MM.1S (cell line): ENCODE measurements at regions not wholly inside any gene's neighbourhood (a gene's known extent, or its start where the extent isn't known, plus 50 kb on each side); places are given as distances from the start of the nearest gene placed in this dataset.
A peak's percentile ranks its signal among the peaks of the same experiment; 100 is the strongest.

ENCODE experiments used
- DNase-seq: peaks from one replicate; pipeline ENCODE4 v3.0.0-alpha.2; 2015
- H2AFZ ChIP-seq: fragments of 300-600 bp; sonication (generic); 2 replicates; pipeline ENCODE4 v1.6.0; 2016; ENCODE audit warnings: antibody characterized with exemption, low read length
- H3F3A ChIP-seq: fragments of 300-600 bp; sonication (generic); 2 replicates; pipeline ENCODE4 v1.6.1; 2016; ENCODE audit warnings: mild to moderate bottlenecking, antibody characterized with exemption, low read length, moderate library complexity, mixed read lengths; ENCODE audit not compliant: insufficient read depth
- H3K27ac ChIP-seq: fragments of 300-600 bp; sonication (generic); 2 replicates; pipeline ENCODE4 v1.5.1; 2016; ENCODE audit warnings: mild to moderate bottlenecking, low read length
- H3K27me3 ChIP-seq: fragments of 300-600 bp; sonication (generic); replicated peaks from 2 replicates; pipeline ENCODE4 v1.6.0; 2016; ENCODE audit warnings: low read length; ENCODE audit not compliant: insufficient read depth
- H3K36me3 ChIP-seq: fragments of 300-600 bp; sonication (generic); replicated peaks from 2 replicates; pipeline ENCODE4 v1.6.1; 2016; ENCODE audit warnings: mild to moderate bottlenecking, low read length, mixed read lengths; ENCODE audit not compliant: insufficient read depth
- H3K4me1 ChIP-seq: fragments of 300-600 bp; sonication (generic); 2 replicates; pipeline ENCODE4 v1.6.1; 2016; ENCODE audit warnings: low read length, mixed read lengths
- H3K4me2 ChIP-seq: fragments of 300-600 bp; sonication (generic); 2 replicates; pipeline ENCODE4 v1.6.0; 2016; ENCODE audit warnings: low read depth, low read length
- H3K4me3 ChIP-seq: fragments of 300-600 bp; sonication (generic); 2 replicates; pipeline ENCODE4 v1.5.1; 2016; ENCODE audit warnings: low read length, mixed read lengths
- H3K79me2 ChIP-seq: fragments of 300-600 bp; sonication (generic); 2 replicates; pipeline ENCODE4 v1.6.1; 2016; ENCODE audit warnings: mixed run types, low read length, mixed read lengths
- H3K9ac ChIP-seq: fragments of 300-600 bp; sonication (generic); 2 replicates; pipeline ENCODE4 v1.6.1; 2016; ENCODE audit warnings: low read length, mixed read lengths
- H3K9me2 ChIP-seq: fragments of 300-600 bp; sonication (generic); replicated peaks from 2 replicates; pipeline ENCODE4 v1.6.1; 2016; ENCODE audit warnings: mild to moderate bottlenecking, low read length, mixed read lengths; ENCODE audit not compliant: insufficient read depth
- H3K9me3 ChIP-seq: fragments of 300-600 bp; sonication (generic); replicated peaks from 2 replicates; pipeline ENCODE4 v1.6.1; 2016; ENCODE audit warnings: mild to moderate bottlenecking, low read length, mixed read lengths; ENCODE audit not compliant: insufficient read depth
- H4K20me1 ChIP-seq: fragments of 300-600 bp; sonication (generic); 2 replicates; pipeline ENCODE4 v1.6.1; 2016; ENCODE audit warnings: mild to moderate bottlenecking, low read length, moderate library complexity, mixed read lengths; ENCODE audit not compliant: insufficient read depth
- CTCF ChIP-seq: fragments of 300-600 bp; sonication (generic); IDR thresholded peaks from 2 replicates; pipeline ENCODE4 v1.5.1; 2016; ENCODE audit warnings: antibody characterized with exemption, low read length, mixed read lengths
- EZH2 ChIP-seq: fragments of 300-600 bp; sonication (generic); optimal IDR thresholded peaks from 2 replicates; pipeline ENCODE3; 2017; ENCODE audit warnings: low read depth, mild to moderate bottlenecking, antibody characterized with exemption, low read length, mixed read lengths
- EZH2phosphoT487 ChIP-seq: fragments of 300-600 bp; sonication (generic); IDR thresholded peaks from 2 replicates; pipeline ENCODE4 v1.6.1; 2018; ENCODE audit warnings: antibody characterized with exemption, low read length

GRCh38 chr20:12414446-12415274 lies 497.0 kb downstream of the BTBD3 start:
- H3K9me3 ChIP-seq = no peaks in the 10 kb centered on the region
- peaks cover 36% of the 10 kb centered on the region for H3K4me1 ChIP-seq
- H2AFZ ChIP-seq = peak overlapping the region; percentile 44
- no peaks in the 10 kb centered on the region for H3K36me3 ChIP-seq
- H4K20me1 ChIP-seq = no peaks in the 10 kb centered on the region
- TF ChIP-seq EZH2phosphoT487 (no peak), CTCF (no peak), EZH2 (no peak)
- H3K27ac ChIP-seq = peak overlapping the region; percentile 26; the same call in 1 of the 2 replicates
- peak overlapping the region; percentile 37 for H3K4me3 ChIP-seq
- H3K9me2 ChIP-seq = no peaks in the 10 kb centered on the region
- H3K4me2 ChIP-seq = peak overlapping the region; percentile 68
- no peaks in the 10 kb centered on the region for H3K79me2 ChIP-seq
- peak; percentile 48 for DNase-seq
- H3K9ac ChIP-seq = peak overlapping the region; percentile 27; the same call in 1 of the 2 replicates
- H3F3A ChIP-seq = 0 out of 2 replicates have a peak, but pooled peaks cover 5% of the 10 kb centered on the region
- no peaks in the 10 kb centered on the region for H3K27me3 ChIP-seq

DNA sequence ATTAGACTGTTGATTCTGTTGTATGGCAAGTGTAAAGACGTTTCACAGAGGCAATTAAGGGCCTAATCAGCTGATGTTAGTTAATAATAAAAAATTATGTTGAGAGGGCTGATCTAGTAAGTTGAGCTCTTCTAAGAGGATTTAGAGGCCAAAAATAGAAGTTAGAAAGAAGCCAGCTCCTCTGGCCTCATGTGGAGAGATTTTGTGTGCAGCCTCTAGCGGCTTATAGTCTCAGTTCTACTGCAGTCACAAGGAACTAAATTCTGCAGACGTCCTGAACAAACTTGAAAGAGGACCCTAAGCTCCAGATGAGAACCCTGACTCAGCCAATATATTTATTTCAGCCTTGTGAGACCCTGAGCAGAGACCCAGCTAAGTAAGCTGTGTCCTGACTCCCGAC lies 498.6 kb downstream of the BTBD3 start:
- H3K9me2 ChIP-seq = no peaks in the 10 kb centered on the region
- H2AFZ ChIP-seq = no peak overlapping the region
- H3K4me1 ChIP-seq = peaks cover 34% of the 10 kb centered on the region
- no peak for TF ChIP-seq CTCF
- no peak for TF ChIP-seq EZH2
- 0 out of 2 replicates have a peak, but pooled peaks cover 5% of the 10 kb centered on the region for H3F3A ChIP-seq
- no peak for DNase-seq
- no peak overlapping the region for H3K9ac ChIP-seq
- H3K36me3 ChIP-seq = no peaks in the 10 kb centered on the region
- H3K27ac ChIP-seq = no peak overlapping the region
- H3K4me2 ChIP-seq = no peak overlapping the region
- H3K79me2 ChIP-seq = no peaks in the 10 kb centered on the region
- H3K27me3 ChIP-seq = no peaks in the 10 kb centered on the region
- no peak overlapping the region for H3K4me3 ChIP-seq
- no peaks in the 10 kb centered on the region for H4K20me1 ChIP-seq
- H3K9me3 ChIP-seq = no peaks in the 10 kb centered on the region

DNA sequence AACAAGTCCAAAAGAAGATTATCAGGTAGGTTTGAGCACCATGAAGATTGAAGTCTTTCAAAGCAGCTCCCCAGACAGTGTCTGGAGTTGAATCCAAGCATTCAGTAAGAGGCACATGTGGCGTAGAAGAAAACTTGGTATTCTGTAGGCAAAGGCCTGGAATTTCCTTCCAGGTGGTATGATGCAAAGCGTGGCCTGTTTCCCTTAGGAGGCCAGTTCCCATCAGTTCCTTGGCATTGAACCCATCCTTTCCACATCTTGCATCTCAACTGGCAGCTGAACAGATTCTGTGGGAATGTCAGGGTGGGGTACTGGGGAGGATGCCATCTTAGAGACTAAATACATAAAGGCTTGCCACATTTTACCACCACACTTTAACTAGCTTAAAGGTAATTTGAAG lies 516.0 kb downstream of the BTBD3 start:
- Histone ChIP-seq H3K4me3 (no peak overlapping the region), H3F3A (no peaks in the 10 kb centered on the region), H3K27me3 (no peaks in the 10 kb centered on the region), H3K79me2 (no peaks in the 10 kb centered on the region), H3K9me2 (no peaks in the 10 kb centered on the region), H3K4me2 (no peak overlapping the region), H3K27ac (no peak overlapping the region), H2AFZ (no peak overlapping the region), H3K9ac (no peak overlapping the region), H3K9me3 (no peaks in the 10 kb centered on the region), H3K4me1 (no peaks in the 10 kb centered on the region), H3K36me3 (no peaks in the 10 kb centered on the region), H4K20me1 (no peaks in the 10 kb centered on the region)
- DNase-seq = no peak
- TF ChIP-seq CTCF = no peak
- TF ChIP-seq EZH2 = no peak
- TF ChIP-seq EZH2phosphoT487 = no peak
